NCI-H2107 treated with DMSO at 0.1 percent for 48 hours (cell line): ENCODE measurements at regions not wholly inside any gene's neighbourhood (a gene's known extent, or its start where the extent isn't known, plus 50 kb on each side); places are given as distances from the start of the nearest gene placed in this dataset.
"Not testable (repeated sequence)": the region's sequence is repeated elsewhere in the genome, so short reads cannot be mapped to it uniquely, and the experiment has no call there.

Experiments
- DNase-seq: peaks from one replicate; lab custom pipeline; 2025; ENCODE audit not compliant: unreplicated experiment; lab: John Stamatoyannopoulos, UW

GRCh38 chrX:138954976-138955375 is 243.5 kb upstream of the FGF13 start:
- DNase-seq: no peak

GRCh38 chrX:138946926-138947325 is 235.4 kb upstream of the FGF13 start:
- DNase-seq: no peak

- no peak for DNase-seq
Observed at GRCh38 chrX:138945219-138945618, 233.7 kb upstream of the FGF13 start.

GRCh38 chrX:138939038-138939437 is 227.5 kb upstream of the FGF13 start:
- DNase-seq: no peak

GRCh38 chrX:138938003-138938402 is 226.5 kb upstream of the FGF13 start:
- DNase-seq: no peak

GRCh38 chrX:138931212-138931611 is 219.7 kb upstream of the FGF13 start:
- no peak for DNase-seq

GRCh38 chrX:138930583-138930945 is 219.0 kb upstream of the FGF13 start:
- no peak for DNase-seq

- no peak for DNase-seq
Observed at GRCh38 chrX:138929926-138930582, 218.5 kb upstream of the FGF13 start.

GRCh38 chrX:138928737-138929459 is 217.4 kb upstream of the FGF13 start:
- no peak for DNase-seq

- no peak for DNase-seq
Observed at GRCh38 chrX:138925330-138925729, 213.8 kb upstream of the FGF13 start.

- no peak for DNase-seq
Observed at GRCh38 chrX:138923805-138924204, 212.3 kb upstream of the FGF13 start.

- DNase-seq: no peak
Observed at GRCh38 chrX:138921031-138921430, 209.5 kb upstream of the FGF13 start.

GRCh38 chrX:138917781-138918180 is 206.3 kb upstream of the FGF13 start:
- no peak for DNase-seq

GRCh38 chrX:138914767-138915166 is 203.2 kb upstream of the FGF13 start:
- DNase-seq: no peak

GRCh38 chrX:138908577-138908976 is 197.1 kb upstream of the FGF13 start:
- no peak for DNase-seq

- DNase-seq: no peak
Observed at GRCh38 chrX:138897621-138898492, 186.3 kb upstream of the FGF13 start.

GRCh38 chrX:138890491-138890890 is 179.0 kb upstream of the FGF13 start:
- DNase-seq: no peak

- no peak for DNase-seq
Observed at GRCh38 chrX:138889149-138889548, 177.6 kb upstream of the FGF13 start.

- DNase-seq: no peak
Observed at GRCh38 chrX:138886769-138887168, 175.3 kb upstream of the FGF13 start.

- DNase-seq: no peak
Observed at GRCh38 chrX:138885886-138886285, 174.4 kb upstream of the FGF13 start.

GRCh38 chrX:138880293-138880692 is 168.8 kb upstream of the FGF13 start:
- not testable (repeated sequence) for DNase-seq

GRCh38 chrX:138877746-138878145 is 166.2 kb upstream of the FGF13 start:
- no peak for DNase-seq
